G401 (cell line): ENCODE measurements at regions not wholly inside any gene's neighbourhood (a gene's known extent, or its start where the extent isn't known, plus 50 kb on each side); places are given as distances from the start of the nearest gene placed in this dataset.
A peak's percentile ranks its signal among the peaks of the same experiment; 100 is the strongest.

Experiments used
- DNase-seq: peaks from one replicate; pipeline ENCODE4 v3.0.0-alpha.2; 2015; ENCODE audit warnings: low spot score
- in situ Hi-C: cut with HindIII; loops from 2 replicates; pipeline ENCODE4 v1.10.0; 2016; ENCODE audit warnings: low sequenced_read_pairs, mixed read lengths

DNA sequence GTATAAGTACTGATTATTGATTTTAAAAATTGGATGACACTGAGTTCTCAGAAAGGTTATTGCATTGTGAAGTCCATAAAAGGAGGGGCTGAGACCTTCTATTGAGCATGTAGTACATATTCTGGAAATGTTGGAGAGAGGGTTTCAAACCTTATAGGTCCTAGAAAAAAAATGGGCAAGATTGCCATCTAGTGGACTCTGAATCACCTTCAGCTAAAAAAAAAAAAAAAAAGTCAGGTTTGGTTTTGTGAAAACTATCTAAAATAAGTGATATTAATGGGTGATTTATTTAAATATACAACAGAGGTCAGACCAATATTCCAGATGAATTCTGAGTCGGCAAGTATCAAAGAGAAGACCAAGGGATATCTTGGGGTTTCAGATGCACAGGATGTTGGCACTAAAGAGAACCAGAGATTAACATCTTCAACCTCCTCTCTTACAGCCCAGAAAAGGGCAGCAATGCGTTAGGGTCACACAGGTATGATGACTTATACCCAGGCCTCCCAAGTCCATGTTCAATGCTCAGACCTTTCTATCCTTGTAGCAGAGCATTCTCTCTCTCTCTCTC, 109.8 kb upstream of the NMUR2 start:
- DNase-seq, result peak; percentile 67
- in situ Hi-C loops, result no loop called here

DNA sequence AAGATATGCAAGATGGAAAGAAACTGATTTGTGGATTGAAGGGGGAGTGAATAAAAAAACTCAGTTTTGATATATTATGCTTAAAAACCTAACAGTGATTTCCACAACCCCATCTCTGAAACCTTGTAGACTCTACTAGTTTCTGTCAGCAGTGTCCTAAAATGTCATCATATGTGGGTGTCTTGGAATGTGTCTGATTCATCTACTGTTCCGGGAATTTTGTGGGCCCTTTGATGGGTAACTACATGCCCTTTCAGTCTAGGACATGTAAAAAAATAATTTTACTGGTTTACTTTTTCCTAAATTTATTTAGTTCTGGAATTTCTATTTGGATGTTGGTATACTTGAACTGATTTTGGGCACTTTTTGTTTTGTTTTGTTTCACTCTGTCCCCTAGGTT, 118.9 kb upstream of the NMUR2 start:
- no peak for DNase-seq
- in situ Hi-C loops, result no loop called here

DNA sequence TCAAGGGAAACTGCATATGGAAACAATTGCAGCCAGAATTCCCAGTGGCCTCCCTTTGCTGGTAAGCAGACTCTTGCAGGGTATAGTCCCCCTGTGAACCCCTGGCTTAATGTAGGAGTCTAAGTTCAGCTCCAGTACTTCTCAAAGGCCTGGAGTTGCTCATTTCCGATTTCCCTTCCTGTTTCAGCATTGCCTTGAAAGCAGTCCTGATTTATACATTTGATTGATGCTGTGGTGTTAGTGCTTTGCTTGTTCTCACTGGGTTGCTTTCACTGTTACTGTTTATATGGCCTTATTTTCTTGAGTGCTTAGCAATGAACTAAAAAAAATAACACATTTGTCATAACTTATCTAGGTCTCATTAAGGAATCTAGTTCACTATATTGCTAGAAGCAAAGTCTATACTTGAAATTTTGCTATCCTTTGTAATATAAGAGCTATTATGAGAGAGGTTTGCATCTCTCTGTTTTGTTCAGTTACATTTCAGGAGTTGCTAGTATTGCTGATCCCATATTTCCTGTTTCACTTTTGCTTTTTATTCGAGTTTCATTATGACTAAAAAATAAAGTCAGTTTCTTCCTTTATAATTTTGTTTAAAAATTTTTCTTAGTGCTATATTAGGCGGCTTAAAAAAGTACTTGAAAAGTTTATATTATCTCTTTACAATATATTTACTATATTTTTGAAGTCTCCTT, 122.4 kb upstream of the NMUR2 start:
- in situ Hi-C loops, result no loop called here
- no peak for DNase-seq

DNA sequence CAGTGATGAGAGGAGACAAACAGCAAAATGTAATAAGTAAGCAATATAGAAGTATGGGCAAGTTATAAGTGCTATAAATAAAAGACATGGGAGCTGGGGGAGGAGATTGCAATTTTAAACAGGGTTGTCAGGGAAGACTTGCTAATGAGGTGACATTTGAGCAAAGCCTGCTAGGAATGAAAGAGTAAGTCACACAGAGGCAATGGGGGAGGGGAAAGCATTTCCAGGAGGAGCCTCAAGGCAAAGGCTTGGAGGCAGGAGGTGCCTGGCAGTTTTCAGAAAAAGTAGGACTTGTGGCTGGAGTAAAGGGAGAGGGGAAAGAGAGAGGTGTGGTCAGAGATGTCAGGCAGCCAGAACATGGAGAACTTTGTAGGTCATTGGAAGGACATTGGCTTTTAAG, 124.4 kb upstream of the NMUR2 start:
- no peak for DNase-seq
- in situ Hi-C loops, result no loop called here

DNA sequence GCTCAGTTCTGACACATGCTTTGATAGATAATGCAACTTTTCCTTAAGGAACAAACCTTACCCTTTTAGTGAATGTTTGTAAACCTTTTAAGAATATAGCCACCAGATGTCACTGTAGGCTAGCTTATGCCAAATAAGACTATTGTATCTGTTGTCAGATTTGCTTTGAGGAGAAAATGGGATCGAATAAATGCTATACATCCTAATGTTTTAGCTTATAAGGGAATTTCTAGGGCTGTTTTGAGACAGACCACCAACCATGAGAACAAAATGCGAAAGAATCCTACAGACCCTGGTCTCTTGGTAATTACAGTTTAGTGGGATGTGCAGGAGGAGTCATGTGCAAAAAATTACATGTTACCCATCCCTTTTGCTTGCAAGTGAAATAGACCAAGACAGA, 127.6 kb upstream of the NMUR2 start:
- peak; percentile 80 for DNase-seq
- in situ Hi-C loops, result no loop called here

DNA sequence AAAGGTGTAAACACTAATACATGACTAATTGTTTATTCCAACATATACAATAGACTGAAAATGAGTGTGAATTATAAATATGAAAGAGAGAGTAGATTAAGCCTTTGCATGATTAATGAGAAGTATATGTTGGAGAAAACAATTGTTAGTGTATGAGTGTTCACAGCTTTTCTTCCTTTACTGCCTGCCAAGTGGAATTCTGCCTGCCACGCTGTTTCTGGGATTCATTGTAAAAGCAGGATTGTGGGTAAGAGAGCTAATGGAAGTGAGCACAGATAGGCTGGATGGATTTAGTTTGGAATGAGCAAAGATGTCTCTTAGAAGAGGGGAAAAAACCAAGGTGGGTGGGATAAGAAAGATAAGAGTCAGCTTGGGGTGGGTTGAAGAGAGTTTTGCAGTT, 129.6 kb upstream of the NMUR2 start:
- in situ Hi-C loops, result no loop called here

DNA sequence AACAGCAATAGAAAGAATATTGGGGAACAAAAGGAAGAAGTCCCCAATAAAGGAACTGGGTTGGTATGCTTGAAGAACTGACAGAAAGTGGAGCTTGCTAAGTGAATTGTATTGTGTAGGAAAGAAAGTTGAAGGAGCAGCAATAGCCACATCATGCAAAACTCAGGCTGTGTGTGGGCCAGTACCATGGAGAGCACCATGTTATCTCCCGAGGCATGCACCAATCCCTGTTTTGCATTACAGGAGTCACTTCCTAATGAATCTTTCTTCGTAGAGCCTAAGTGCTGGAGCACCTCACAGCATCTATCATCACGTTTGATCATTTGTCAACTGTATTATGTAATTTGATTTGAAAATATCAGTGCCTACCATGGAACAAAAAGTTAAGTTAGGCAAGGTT, 137.7 kb upstream of the NMUR2 start:
- in situ Hi-C loops, result no loop called here
- DNase-seq, result no peak

More for the DNA sequence above, 129.6 kb upstream of the NMUR2 start:
- DNase-seq, result no peak

DNA sequence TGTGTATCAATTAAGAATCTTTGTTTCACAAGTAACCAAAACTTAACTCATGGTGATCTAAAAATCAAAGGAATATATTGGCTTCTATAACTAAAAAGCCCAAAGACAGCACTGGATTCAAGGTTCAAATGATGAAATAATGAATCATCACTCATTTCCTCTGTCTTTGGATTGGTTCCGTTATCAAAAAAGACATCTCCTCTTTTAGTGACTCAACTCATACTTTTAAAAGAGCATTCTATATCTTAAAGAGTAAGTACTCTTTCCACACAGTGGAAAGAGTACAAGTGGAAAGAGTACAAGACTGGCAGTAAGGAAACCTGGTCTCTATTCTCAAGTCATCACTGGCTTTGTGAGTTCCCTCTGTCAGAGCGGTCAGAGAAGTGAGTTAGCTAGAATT, 141.4 kb upstream of the NMUR2 start:
- in situ Hi-C loops, result no loop called here

DNA sequence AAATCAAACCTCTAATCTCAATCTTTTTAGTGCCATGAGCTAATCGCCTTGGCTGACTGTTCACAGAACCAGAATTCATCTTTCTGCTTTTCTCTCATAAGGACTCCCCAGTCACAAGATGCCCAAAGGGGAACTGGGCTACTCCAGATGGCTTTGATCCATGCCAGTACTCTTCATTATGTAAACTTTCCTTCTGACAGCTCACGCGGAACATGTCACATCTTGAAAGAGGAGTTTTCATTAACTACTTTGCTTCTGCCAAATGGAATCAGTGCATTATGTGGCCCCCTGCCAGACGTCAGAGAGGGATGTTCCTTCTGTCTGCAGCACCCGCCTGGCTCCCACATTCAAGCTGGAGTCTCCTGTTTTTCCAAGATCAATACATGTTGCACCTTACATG, 142.1 kb upstream of the NMUR2 start:
- peak; percentile 23 for DNase-seq
- in situ Hi-C loops, result no loop called here

More for the DNA sequence above, 141.4 kb upstream of the NMUR2 start:
- DNase-seq, result no peak

DNA sequence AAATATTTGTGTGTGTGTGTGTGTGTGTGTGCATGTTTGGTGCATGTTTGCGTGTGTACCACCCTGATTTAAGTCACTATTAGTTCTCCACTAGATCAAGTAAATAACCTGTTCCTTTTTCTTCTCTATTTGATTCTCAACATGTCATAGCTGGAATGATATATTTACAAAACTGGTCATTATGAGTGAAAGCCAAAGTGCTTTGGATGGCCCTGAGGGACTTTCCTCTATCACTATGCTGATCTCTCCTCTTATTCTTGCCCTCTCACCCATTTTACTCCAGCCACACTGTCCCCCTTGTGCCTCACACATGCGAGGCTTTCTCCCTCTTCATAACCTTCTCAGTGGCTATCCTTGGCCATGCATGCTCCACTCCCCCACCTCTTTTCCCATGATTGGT, 144.6 kb upstream of the NMUR2 start:
- in situ Hi-C loops, result no loop called here
- no peak for DNase-seq

DNA sequence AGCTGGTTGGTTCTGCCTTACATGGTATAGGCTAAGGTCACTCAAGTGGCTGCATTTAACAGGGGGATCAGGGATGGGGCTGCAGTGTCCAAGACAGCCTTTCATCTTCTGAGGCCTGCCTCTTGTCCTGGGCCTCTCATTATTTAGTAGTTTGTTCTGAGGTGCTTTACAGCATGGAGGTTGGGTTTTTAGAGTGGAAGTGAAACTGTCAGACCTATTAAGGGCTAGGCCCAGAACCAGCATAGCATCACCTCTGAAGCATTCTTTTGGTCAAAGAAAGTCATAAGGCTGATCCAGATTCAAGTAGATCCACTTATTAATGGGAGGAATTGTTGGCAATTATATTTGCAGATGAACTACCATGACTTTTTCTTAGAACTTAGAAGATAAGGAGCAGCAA, 146.0 kb upstream of the NMUR2 start:
- DNase-seq, result no peak
- in situ Hi-C loops, result no loop called here

DNA sequence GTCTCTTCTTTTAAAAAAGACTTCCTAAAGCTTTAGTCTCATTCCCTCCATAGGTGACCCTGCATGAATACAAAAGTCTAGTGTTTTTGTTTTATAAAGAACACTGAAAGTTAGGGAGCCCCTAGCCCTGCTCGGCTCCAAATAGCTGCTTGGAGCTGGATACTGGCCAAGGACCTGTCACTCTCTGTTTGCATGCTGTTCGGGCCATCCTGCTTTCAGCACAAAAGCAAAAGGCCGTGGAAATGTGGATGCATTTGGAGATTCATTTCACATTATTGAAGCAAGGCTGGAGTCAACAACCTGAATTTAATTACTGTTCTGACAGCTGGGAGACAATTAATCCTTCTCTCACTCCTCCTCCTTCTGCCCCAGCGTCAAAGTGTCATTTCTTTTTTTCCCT, 151.7 kb upstream of the NMUR2 start:
- in situ Hi-C loops, result no loop called here
- DNase-seq, result peak; percentile 55

DNA sequence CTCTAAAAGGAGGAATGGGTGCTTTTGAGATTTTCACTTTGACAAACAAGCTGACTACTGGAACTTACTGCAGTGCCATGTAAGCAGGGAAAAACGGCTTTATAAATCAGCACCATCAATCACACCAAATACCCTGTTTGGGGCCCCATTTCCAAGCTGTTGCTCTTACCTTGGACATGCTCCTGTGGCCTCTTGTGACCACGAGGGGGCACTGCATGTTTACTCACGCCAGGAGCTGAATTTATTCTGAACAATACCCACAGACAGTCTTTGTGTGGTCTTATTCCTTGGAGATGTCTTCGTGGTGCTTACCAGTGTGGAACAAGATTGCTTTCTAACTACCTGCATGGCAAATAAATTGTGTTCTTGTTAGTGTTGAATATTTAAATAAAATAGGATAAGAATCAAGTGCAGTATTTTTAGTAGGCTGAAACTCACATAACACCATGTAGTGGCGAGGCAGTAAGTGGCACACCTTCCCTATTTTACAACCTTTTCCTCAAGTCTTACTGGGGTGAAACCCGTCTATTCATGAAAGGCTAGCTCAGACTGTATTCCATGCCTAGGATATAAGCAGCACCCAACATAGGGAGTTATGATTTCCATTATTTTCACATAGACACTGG, 155.5 kb upstream of the NMUR2 start:
- DNase-seq, result peak; percentile 64
- in situ Hi-C loops, result no loop called here

DNA sequence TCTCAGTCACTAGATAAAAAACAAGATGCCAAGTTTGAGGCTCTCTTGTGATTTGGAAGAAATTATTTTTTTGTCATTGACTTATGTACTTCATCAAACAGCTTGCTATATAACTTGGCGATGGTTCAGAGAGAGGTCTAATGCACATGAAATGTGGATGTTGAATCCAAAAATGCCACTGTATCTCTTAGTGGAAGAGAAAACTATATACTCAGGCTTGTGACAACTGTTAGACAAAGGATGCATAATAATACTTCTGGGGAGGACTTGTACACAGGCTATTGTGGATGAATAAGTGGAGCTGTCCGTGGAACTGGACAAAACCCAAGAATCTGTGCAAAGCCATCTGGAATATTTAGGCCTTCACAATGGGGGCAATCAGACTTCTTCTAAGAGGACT, 162.9 kb upstream of the NMUR2 start:
- in situ Hi-C loops, result no loop called here
- DNase-seq, result peak; percentile 91

DNA sequence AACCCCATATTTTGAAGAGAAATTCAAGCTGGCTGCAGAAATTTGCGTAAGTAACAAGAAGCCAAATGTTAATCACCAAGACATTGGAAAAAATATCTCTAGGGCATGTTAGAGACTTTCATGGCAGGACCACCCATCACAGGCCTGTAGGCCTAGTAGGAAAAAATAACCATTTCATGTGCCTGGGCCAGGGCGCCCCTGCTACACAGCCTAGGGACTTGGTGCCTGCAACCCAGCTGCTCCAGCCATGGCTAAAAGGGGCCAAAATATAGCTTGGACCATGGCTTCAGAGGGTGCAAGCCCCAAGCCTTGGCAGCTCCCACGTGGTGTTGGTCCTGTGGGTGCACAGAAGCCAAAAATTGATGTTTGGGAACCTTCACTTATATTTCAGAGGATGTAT, 167.7 kb upstream of the NMUR2 start:
- in situ Hi-C loops, result no loop called here
- DNase-seq, result no peak

DNA sequence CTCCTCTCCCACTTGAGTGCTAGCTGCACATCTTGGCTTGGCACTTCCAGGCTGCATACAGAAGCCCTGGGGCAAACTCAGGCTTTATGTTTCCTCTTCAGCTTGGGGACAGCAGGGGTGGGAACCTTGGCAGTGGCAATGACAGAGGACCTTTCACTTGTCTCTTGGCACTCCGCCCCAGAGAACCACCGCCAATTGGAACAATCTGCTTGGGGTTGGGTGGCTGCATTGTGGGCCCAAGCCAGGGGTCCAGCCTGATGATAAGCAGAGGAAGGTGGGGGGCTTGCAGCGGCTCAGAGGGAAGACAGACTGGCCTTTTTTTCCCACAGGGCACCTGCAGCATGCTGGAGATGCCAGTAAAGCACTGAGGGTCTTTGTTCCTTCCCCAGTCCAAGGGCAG, 179.0 kb upstream of the NMUR2 start:
- in situ Hi-C loops, result no loop called here
- no peak for DNase-seq

DNA sequence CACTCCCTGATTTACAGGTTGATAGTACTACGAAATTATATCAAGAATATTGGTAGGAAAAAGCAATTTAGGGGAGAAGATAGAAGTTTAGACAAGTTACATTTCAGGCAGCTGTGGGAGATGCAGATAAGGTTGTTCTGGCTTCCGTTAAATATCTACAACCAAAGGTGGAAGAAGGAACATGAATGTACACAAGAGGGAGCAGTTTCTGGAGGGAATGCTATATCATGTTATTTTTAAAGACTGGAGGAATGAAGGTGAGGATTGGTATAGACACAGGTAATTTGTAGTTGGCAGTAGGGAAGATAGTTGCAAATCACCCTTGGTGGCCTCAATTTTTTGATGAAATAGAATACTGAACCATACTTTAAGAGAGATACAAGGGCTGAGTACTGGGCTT, 187.3 kb upstream of the NMUR2 start:
- no peak for DNase-seq

DNA sequence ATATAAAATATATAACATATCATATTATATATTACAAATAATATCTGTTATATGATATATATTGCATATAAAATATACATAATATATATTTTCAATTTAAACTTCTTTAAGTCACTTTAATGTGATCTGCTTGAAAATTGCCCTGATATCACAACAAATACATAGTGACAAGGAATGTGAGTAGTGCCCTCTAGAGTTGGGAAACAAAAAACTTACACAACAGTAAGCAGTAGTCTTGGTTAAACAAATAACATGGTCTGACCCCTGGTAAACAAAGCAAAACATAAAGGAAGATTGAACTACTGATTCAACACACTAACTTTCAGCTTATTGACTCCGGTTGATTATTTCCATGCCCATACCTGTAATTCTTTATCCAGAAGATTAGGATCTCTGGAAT, 188.3 kb upstream of the NMUR2 start:
- no peak for DNase-seq
- in situ Hi-C loops, result no loop called here

More for the DNA sequence above, 187.3 kb upstream of the NMUR2 start:
- in situ Hi-C loops, result no loop called here

DNA sequence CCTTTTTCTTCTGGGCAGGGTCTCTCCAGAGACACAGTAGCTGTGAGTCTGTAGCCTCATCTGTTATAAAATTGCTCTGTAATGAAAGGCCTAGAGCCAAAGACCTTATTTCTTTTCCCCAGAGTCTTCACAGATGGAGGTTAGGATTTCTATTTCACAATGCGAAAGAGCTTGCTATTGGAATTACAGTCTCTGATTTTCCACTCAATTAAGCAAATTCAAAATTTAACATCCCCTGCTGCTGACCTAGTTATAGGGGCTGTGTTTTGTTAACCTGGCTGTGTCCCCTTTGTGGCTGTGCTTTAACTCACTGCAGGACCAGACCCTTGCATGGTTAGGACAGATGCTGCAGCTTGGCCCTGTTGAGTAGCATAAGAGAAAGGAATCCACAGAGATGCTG, 190.3 kb upstream of the NMUR2 start:
- in situ Hi-C loops, result no loop called here
- peak; percentile 79 for DNase-seq

DNA sequence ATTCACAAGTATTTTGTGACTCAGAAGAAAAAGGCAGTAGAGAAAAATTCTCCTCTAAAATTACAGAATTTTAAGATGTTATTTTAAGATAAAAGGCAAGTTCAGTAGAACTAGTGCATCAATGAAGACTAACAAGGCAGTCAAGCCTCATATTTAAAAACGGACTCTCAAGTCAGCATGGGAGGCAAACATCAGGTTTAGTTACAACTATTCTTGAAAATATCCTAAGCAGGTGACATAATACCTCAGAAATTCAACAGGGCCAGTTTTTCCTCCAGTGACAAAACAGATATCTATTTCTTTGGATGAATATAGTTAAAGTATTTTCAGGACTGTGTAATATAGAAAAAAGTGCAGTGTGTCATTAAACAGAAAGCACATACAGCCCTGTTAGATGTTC, 194.0 kb upstream of the NMUR2 start:
- in situ Hi-C loops, result no loop called here
- no peak for DNase-seq
